ENCODE measurements at regions not wholly inside any gene's neighbourhood (a gene's known extent, or its start where the extent isn't known, plus 50 kb on each side); places are given as distances from the start of the nearest gene placed in this dataset.

- intact Hi-C loops (cut with micrococcal nuclease): no loop called here
These were observed 532.0 kb downstream of the GATA3 start for GRCh38 chr10:8586504-8586903.

More at GRCh38 chr10:8586504-8586903, 532.0 kb downstream of the GATA3 start:
- H4K5ac ChIP-seq (ENCODE audit: low read depth, low read length): no peak overlapping the region
- ChIA-PET CTCF (no interaction called here), POLR2A (ENCODE audit: unreplicated experiment) (interaction anchor here (0.5 kb wide), 1 partner anchor 538 kb away, joined by 6 read pairs; no protein-coding TSS in a partner anchor)
- BruUV-seq (replicated peaks): no TSS peak
- H4K8ac ChIP-seq (ENCODE audit: low read depth in 2 of 2, low read length in 2 of 2): no peak overlapping the region
- H3K56ac ChIP-seq (ENCODE audit: extremely low read depth, insufficient read depth, low read length): no peak overlapping the region
- no peak overlapping the region for H3K4me3 ChIP-seq (ENCODE audit: insufficient read depth, low read depth, low read length)
- H4K20me1 ChIP-seq (ENCODE audit: insufficient read depth, low read length): no peaks in the 10 kb centered on the region
- no peak overlapping the region for H3K14ac ChIP-seq (replicated peaks; ENCODE audit: low read depth, low read length)
- no peak for DNase-seq
- H3K18ac ChIP-seq (ENCODE audit: low read depth, low read length): no peak overlapping the region
- H2AFZ ChIP-seq (replicated peaks; ENCODE audit: low read length, poor library complexity): no peak overlapping the region
- no peak overlapping the region for H2BK15ac ChIP-seq (ENCODE audit: low read depth, low read length)
- no peak overlapping the region for H3K27ac ChIP-seq (ENCODE audit: insufficient read depth, low read length)
- H3K4me1 ChIP-seq (ENCODE audit: control insufficient read depth, insufficient read depth, low read length): no peaks in the 10 kb centered on the region
- H3K9ac ChIP-seq (ENCODE audit: low read depth, low read length): no peak overlapping the region
- no peak overlapping the region for H2AK9ac ChIP-seq (replicated peaks; ENCODE audit: low read depth, low read length, poor library complexity)
- H3K4me2 ChIP-seq (ENCODE audit: low read depth, low read length): no peak overlapping the region
- H2BK5ac ChIP-seq (ENCODE audit: low read depth, low read length, poor library complexity, severe bottlenecking): no peak overlapping the region
- TF ChIP-seq CEBPB (IDR thresholded peaks at IDR 0.05; ENCODE audit: low read depth, low read length): no peak
- TF ChIP-seq FOS (IDR thresholded peaks at IDR 0.05; ENCODE audit: low read depth, low read length): no peak
- TF ChIP-seq, protein P1, sequence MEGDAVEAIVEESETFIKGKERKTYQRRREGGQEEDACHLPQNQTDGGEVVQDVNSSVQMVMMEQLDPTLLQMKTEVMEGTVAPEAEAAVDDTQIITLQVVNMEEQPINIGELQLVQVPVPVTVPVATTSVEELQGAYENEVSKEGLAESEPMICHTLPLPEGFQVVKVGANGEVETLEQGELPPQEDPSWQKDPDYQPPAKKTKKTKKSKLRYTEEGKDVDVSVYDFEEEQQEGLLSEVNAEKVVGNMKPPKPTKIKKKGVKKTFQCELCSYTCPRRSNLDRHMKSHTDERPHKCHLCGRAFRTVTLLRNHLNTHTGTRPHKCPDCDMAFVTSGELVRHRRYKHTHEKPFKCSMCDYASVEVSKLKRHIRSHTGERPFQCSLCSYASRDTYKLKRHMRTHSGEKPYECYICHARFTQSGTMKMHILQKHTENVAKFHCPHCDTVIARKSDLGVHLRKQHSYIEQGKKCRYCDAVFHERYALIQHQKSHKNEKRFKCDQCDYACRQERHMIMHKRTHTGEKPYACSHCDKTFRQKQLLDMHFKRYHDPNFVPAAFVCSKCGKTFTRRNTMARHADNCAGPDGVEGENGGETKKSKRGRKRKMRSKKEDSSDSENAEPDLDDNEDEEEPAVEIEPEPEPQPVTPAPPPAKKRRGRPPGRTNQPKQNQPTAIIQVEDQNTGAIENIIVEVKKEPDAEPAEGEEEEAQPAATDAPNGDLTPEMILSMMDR (conservative IDR thresholded peaks at IDR 0.05; ENCODE audit: low read depth, low read length): no peak
- no peak for TF ChIP-seq NFE2L2 (IDR thresholded peaks at IDR 0.05; ENCODE audit: low read depth, low read length)
- TF ChIP-seq, protein P2, sequence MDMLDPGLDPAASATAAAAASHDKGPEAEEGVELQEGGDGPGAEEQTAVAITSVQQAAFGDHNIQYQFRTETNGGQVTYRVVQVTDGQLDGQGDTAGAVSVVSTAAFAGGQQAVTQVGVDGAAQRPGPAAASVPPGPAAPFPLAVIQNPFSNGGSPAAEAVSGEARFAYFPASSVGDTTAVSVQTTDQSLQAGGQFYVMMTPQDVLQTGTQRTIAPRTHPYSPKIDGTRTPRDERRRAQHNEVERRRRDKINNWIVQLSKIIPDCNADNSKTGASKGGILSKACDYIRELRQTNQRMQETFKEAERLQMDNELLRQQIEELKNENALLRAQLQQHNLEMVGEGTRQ (IDR thresholded peaks at IDR 0.05; ENCODE audit: low read depth, low read length): no peak
- no peak for TF ChIP-seq MXI1 (IDR thresholded peaks at IDR 0.05; ENCODE audit: borderline replicate concordance, low read depth, low read length)
- no peak for TF ChIP-seq SMC3 (IDR thresholded peaks at IDR 0.05; ENCODE audit: low read depth, low read length)
- TF ChIP-seq BHLHE40 (IDR thresholded peaks at IDR 0.05; ENCODE audit: low read depth, low read length): no peak
- no peak for TF ChIP-seq MAZ (IDR thresholded peaks at IDR 0.05; ENCODE audit: borderline replicate concordance, low read depth, low read length)
- TF ChIP-seq POLR2A (IDR thresholded peaks at IDR 0.05; ENCODE audit: low read depth, low read length): no peak
- TF ChIP-seq MAFK (IDR thresholded peaks at IDR 0.05; ENCODE audit: low read depth, low read length): no peak
- no peak for TF ChIP-seq RAD21 (IDR thresholded peaks at IDR 0.05; ENCODE audit: low read length)
- TF ChIP-seq RCOR1 (IDR thresholded peaks at IDR 0.05; ENCODE audit: insufficient replicate concordance, low read length): no peak
- TF ChIP-seq ELK1 (IDR thresholded peaks at IDR 0.05; ENCODE audit: borderline replicate concordance, low read depth, low read length): no peak
- TF ChIP-seq RFX5 (IDR thresholded peaks at IDR 0.05; ENCODE audit: low read depth, low read length): no peak
- no peaks in the 10 kb centered on the region for H3K9me1 ChIP-seq (ENCODE audit: insufficient read depth, low read length)
- H2AK5ac ChIP-seq (ENCODE audit: low read depth, low read length): no peak overlapping the region
- H3K4ac ChIP-seq (ENCODE audit: low read depth, low read length): no peak overlapping the region
- 14% methylated on average over 1 of the region's 3 CpGs; no CpG with 5 or more reads in 1 of the 2 experiments for WGBS, 2 experiments (ENCODE audit: extremely low coverage in 2 of 2, insufficient read length in 1 of 2)
- H2BK120ac ChIP-seq (ENCODE audit: low read depth, low read length): no peak overlapping the region
- H3K23ac ChIP-seq (ENCODE audit: low read depth, low read length): no peak overlapping the region
- no peaks in the 10 kb centered on the region for H3K79me1 ChIP-seq (ENCODE audit: low read depth in 1 of 2, low read length in 2 of 2)
- no peak for ATAC-seq (ENCODE audit: low read depth)
- dilution Hi-C loops (cut with HindIII; ENCODE audit: low sequenced_read_pairs, unreplicated experiment): no loop called here
- no peaks in the 10 kb centered on the region for H3K36me3 ChIP-seq (ENCODE audit: control insufficient read depth, insufficient read depth, low read length)
- in situ Hi-C loops (cut with MboI; ENCODE audit: low sequenced_read_pairs): no loop called here
- no peaks in the 10 kb centered on the region for H3K27me3 ChIP-seq (ENCODE audit: control insufficient read depth, insufficient read depth, low read length)
- peaks cover 10% of the 10 kb centered on the region for H3K9me3 ChIP-seq (ENCODE audit: control insufficient read depth, insufficient read depth, low read length)
- H2BK20ac ChIP-seq (ENCODE audit: low read depth, low read length): no peak overlapping the region
- H4K91ac ChIP-seq (ENCODE audit: insufficient read depth, low read depth, low read length): no peak overlapping the region

Data from IMR-90 (cell line).